ENCODE measurements at regions not wholly inside any gene's neighbourhood (a gene's known extent, or its start where the extent isn't known, plus 50 kb on each side); places are given as distances from the start of the nearest gene placed in this dataset.
"Not testable (repeated sequence)": the region's sequence is repeated elsewhere in the genome, so short reads cannot be mapped to it uniquely, and the experiment has no call there.

DNA sequence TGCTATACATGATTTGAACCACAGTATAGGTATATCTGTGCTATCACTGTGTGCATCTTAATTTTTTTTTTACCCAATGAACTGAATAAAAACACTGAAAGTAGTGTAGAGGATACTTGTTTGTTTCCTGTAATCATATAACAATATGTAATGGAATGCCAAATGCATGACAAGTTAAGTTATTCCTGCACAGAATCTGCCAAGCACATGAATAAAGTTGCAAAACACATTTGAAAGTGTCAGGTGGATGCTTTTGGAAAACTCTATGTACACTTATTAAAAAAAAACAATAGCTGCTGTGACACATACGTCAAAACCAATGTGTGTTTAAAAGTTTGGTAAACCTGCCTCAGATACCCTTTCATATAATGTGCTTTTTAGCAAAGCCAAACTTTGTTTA, 1638.1 kb upstream of the SEL1L start:
- H3K36me3 Mint-ChIP-seq (ENCODE audit: unreplicated experiment) = no peaks in the 10 kb centered on the region
- H3K4me3 Mint-ChIP-seq (ENCODE audit: unreplicated experiment) = no peak overlapping the region
- DNase-seq (ENCODE audit: extremely low spot score, unreplicated experiment) = no peak
- no peaks in the 10 kb centered on the region for H3K27me3 Mint-ChIP-seq (ENCODE audit: unreplicated experiment)
- H3K27ac Mint-ChIP-seq (ENCODE audit: unreplicated experiment) = no peak overlapping the region
- H3K4me1 Mint-ChIP-seq (ENCODE audit: unreplicated experiment) = peaks cover 6% of the 10 kb centered on the region
- no peak for TF ChIP-seq CTCF (IDR thresholded peaks at IDR 0.05)
- H3K9me3 Mint-ChIP-seq (ENCODE audit: unreplicated experiment) = no peaks in the 10 kb centered on the region

DNA sequence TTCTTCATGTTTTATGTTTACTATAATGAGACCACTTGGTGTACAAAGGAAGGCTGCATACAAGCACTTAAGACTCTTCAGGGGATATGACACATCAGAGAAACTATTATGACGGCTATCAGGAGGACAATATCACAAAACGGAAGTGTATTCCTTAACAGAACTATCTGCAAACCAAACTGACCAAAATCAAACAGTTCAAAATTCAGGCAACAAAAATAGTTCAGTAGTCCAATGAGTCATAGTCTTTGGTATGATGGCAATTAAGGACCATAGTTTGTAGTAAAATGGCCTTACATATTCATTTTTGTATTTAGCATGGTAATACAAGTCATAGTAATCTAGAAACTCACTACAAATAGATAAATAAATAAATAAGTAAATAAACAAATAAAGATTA, 1638.7 kb upstream of the SEL1L start:
- H3K27me3 Mint-ChIP-seq (ENCODE audit: unreplicated experiment) = no peaks in the 10 kb centered on the region
- no peak for DNase-seq (ENCODE audit: extremely low spot score, unreplicated experiment)
- no peak for TF ChIP-seq CTCF (IDR thresholded peaks at IDR 0.05)
- H3K9me3 Mint-ChIP-seq (ENCODE audit: unreplicated experiment) = no peaks in the 10 kb centered on the region
- no peak overlapping the region for H3K27ac Mint-ChIP-seq (ENCODE audit: unreplicated experiment)
- H3K4me3 Mint-ChIP-seq (ENCODE audit: unreplicated experiment) = no peak overlapping the region
- no peaks in the 10 kb centered on the region for H3K36me3 Mint-ChIP-seq (ENCODE audit: unreplicated experiment)
- H3K4me1 Mint-ChIP-seq (ENCODE audit: unreplicated experiment) = peaks cover 6% of the 10 kb centered on the region

DNA sequence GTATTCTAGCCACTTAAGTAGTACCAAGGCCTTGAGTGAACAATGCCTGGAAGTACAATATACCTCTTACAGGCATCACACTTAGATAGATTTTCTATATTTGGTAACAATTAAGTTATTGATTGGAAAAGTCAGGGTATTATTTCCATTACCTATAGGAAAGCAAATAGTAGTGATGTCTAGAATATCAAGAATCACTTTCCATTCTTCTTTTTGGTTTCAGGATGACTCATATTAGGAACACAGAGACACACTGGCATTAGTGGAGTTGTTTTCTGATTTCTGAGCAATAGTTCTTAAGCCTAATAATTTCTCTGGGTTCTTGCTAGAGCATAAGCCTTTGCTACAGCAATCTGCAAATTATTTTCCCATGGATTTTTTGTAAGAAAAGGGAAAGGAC, 1640.0 kb upstream of the SEL1L start:
- TF ChIP-seq CTCF (IDR thresholded peaks at IDR 0.05) = no peak
- DNase-seq (ENCODE audit: extremely low spot score, unreplicated experiment) = no peak
- H3K9me3 Mint-ChIP-seq (ENCODE audit: unreplicated experiment) = no peaks in the 10 kb centered on the region
- H3K4me3 Mint-ChIP-seq (ENCODE audit: unreplicated experiment) = no peak overlapping the region
- H3K27ac Mint-ChIP-seq (ENCODE audit: unreplicated experiment) = no peak overlapping the region
- no peaks in the 10 kb centered on the region for H3K27me3 Mint-ChIP-seq (ENCODE audit: unreplicated experiment)
- H3K4me1 Mint-ChIP-seq (ENCODE audit: unreplicated experiment) = peaks cover 6% of the 10 kb centered on the region
- H3K36me3 Mint-ChIP-seq (ENCODE audit: unreplicated experiment) = no peaks in the 10 kb centered on the region

DNA sequence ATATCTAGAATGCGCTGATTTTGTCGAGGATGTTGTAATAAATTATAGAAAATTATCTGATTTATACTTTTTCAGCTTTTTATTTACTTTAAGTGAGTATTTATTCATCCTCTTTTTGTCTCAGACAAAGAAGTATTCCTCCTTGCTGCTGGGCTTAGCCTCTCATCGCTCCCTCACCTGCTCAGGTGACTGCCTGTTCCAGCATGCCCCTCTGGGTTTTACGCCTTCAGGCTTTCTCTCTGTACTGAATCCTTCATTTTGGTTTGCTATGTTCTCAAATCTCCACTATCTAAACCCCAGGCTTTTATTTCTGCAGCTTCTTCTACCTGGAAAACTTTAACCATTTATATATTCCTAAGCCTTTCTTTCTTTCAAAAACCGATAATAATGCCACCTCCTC, 1650.9 kb upstream of the SEL1L start:
- no peaks in the 10 kb centered on the region for H3K36me3 Mint-ChIP-seq (ENCODE audit: unreplicated experiment)
- H3K4me3 Mint-ChIP-seq (ENCODE audit: unreplicated experiment) = no peak overlapping the region
- peaks cover 2% of the 10 kb centered on the region for H3K4me1 Mint-ChIP-seq (ENCODE audit: unreplicated experiment)
- no peak for DNase-seq (ENCODE audit: extremely low spot score, unreplicated experiment)
- peaks cover 9% of the 10 kb centered on the region for H3K9me3 Mint-ChIP-seq (ENCODE audit: unreplicated experiment)
- H3K27ac Mint-ChIP-seq (ENCODE audit: unreplicated experiment) = no peak overlapping the region
- no peaks in the 10 kb centered on the region for H3K27me3 Mint-ChIP-seq (ENCODE audit: unreplicated experiment)
- TF ChIP-seq CTCF (IDR thresholded peaks at IDR 0.05) = no peak

GRCh38 chr14:83188311-83188710, 1654.7 kb upstream of the SEL1L start:
- not testable (repeated sequence) for H3K27ac Mint-ChIP-seq (ENCODE audit: unreplicated experiment); H3K4me3 Mint-ChIP-seq (ENCODE audit: unreplicated experiment); H3K27me3 Mint-ChIP-seq (ENCODE audit: unreplicated experiment); H3K4me1 Mint-ChIP-seq (ENCODE audit: unreplicated experiment); DNase-seq (ENCODE audit: extremely low spot score, unreplicated experiment); H3K36me3 Mint-ChIP-seq (ENCODE audit: unreplicated experiment)
- peaks cover 18% of the 10 kb centered on the region for H3K9me3 Mint-ChIP-seq (ENCODE audit: unreplicated experiment)

- Mint-ChIP-seq H3K4me1 (ENCODE audit: unreplicated experiment) (no peaks in the 10 kb centered on the region), H3K36me3 (ENCODE audit: unreplicated experiment) (no peaks in the 10 kb centered on the region), H3K27ac (ENCODE audit: unreplicated experiment) (no peak overlapping the region), H3K27me3 (ENCODE audit: unreplicated experiment) (no peaks in the 10 kb centered on the region), H3K4me3 (ENCODE audit: unreplicated experiment) (no peak overlapping the region), H3K9me3 (ENCODE audit: unreplicated experiment) (peaks cover 10% of the 10 kb centered on the region)
- no peak for TF ChIP-seq CTCF (IDR thresholded peaks at IDR 0.05)
- no peak for DNase-seq (ENCODE audit: extremely low spot score, unreplicated experiment)
Observed at GRCh38 chr14:83196236-83196635, 1662.6 kb upstream of the SEL1L start.

All from osteocyte (in vitro differentiated cells).